NCI-H524 (cell line): ENCODE measurements at regions not wholly inside any gene's neighbourhood (a gene's known extent, or its start where the extent isn't known, plus 50 kb on each side); places are given as distances from the start of the nearest gene placed in this dataset.
"Not testable (repeated sequence)": the region's sequence is repeated elsewhere in the genome, so short reads cannot be mapped to it uniquely, and the experiment has no call there.

Experiments
- DNase-seq, 2 experiments: peaks; one replicate each; lab custom pipeline; 2025; lab: John Stamatoyannopoulos, UW

DNA sequence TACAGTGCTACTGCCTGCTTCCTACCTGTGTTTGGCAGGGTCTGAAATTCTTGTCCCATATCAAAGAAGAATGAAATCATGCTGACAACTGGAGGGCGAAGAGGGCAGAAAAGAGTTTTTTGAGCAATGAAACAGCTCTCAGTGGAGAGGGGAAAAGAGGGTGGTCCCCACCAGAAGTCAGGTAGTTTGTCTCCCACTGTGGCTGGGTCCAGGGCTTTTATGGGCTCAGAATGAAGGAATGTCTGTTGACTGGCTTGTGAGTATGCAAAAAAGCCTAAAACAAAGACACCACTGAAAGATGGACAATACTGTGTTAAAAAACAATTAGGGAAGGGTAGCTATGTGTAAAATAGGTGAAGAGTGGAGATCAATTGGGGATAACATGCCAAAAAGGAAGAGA, 115.0 kb downstream of the ADAM29 start:
- no peak for DNase-seq

GRCh38 chr4:175034007-175034406, 115.8 kb downstream of the ADAM29 start:
- DNase-seq: no peak

GRCh38 chr4:175034986-175035705, 117.0 kb downstream of the ADAM29 start:
- no peak for DNase-seq

GRCh38 chr4:175035905-175036304, 117.7 kb downstream of the ADAM29 start:
- DNase-seq: no peak

GRCh38 chr4:175048111-175048784, 130.1 kb downstream of the ADAM29 start:
- DNase-seq: no peak

DNA sequence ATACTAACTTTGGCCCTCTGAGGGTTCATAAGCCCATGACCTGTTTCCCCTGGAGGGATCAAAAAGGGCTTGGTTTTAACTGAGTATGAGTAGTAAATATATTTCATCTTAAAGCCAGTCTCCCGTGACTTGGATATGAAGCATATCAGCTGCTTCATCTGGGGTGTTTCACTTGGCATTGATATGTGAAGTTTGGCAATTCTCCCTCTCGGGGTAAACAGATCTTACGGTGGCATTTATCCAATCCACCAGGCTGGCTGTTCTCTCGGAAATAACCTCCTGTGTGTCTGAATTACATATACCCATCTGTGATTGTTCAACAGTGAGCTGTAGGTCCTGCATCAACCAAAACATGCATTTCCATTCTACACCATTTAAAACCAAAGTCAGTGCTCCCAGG, 130.7 kb downstream of the ADAM29 start:
- DNase-seq: no peak

GRCh38 chr4:175051974-175052373, 133.8 kb downstream of the ADAM29 start:
- no peak for DNase-seq

DNA sequence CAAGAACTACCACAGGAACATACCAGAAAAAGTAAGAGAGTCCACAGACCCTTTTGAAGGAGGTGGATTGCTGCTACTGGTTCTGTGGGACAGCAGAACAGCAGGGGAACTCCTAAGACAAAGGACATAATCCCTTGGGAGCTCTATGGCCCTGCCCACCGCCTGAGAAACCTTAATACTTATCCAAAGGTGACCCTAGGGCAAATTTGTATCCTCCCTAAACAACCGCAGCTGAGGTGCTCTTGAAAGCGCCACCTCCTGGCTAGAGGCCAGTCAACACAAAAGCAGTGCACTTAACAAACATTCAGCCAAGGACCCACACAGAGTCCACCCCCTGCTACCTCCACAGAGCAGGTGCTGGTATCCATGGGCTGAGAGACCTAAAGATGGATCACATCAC, 136.8 kb downstream of the ADAM29 start:
- no peak for DNase-seq

DNA sequence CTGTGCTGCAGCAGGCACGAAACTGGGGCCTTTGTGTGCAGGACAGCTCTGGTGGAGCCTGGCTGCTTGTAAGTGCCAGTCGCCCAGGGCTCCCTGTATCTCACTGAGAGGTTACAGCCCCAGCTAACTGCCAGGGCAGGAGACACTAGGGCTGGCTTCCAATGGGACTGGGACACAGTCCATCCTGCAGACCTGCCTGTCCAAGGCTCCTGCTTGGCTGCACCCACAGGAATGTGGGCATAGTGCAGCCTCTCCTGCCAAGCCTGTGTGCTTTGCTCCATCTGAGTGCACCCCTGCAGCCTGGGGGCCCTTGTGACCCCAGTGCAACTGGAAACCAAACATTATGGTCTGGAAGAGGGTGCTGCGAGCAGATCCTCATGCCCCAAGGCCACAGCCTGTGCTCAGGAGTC, 144.0 kb downstream of the ADAM29 start:
- no peak for DNase-seq

DNA sequence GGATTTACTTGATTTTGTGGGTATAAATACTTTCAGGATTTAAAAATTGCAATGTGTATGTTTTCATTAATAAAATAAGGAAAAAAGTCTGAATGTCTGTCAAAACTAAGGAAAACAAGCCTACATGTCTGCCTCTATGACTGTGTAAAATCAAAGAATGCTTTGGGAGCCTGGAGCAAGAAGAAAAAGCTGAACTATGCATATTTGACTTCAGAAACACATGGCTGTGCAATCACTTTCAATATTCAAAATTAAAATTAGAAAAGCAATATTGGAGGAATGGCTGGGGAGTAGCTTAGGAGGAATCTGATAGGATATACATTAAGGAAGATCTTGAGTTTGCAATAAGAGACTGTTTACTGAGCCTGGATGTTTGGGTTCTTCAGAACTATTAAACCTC, 147.1 kb downstream of the ADAM29 start:
- no peak for DNase-seq

GRCh38 chr4:175066923-175067627, 148.9 kb downstream of the ADAM29 start:
- DNase-seq: peak in 1 of 2 experiments; percentile 52

GRCh38 chr4:175068266-175068665, 150.1 kb downstream of the ADAM29 start:
- DNase-seq: no peak

GRCh38 chr4:175070444-175070843, 152.3 kb downstream of the ADAM29 start:
- no peak for DNase-seq

DNA sequence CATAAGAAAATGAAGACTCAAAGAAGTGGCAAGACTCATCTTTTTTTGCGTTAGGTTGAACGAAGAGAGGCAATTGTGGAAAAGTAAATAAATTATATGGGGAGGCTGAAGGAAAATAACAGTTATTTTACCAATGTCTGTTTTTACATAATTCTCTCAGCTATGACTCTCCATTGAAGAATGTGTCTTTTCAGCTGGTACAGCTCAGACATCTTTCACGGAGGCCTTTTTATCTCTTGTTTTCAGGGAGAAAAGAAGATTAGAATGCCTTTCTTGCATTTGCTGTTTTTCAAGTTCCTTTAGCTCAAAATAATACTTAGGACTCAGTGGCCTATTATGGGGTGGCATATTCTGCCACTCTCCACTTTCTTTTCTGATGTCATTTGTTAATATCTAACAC, 153.0 kb downstream of the ADAM29 start:
- no peak for DNase-seq

DNA sequence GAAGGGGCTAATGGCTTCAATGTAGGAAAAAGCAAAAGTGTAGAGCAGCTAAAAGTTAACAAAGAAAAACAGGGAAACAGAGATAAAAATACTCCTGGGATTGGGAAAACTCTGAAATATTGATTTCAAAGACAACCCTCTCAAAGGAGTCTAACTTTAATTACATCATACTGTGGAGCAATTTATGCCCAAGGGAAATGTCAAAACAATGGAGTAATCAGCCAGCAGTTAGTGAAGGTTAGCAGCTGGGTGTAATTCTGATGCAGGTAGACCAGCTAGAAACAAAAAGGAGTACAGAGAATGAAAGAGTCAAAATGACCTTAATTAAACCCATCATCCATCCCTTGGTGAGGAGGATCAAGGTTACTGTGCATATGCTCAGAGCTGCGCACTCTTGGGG, 169.0 kb downstream of the ADAM29 start:
- no peak for DNase-seq

- no peak for DNase-seq
Observed at GRCh38 chr4:175090116-175090515, 172.0 kb downstream of the ADAM29 start.

DNA sequence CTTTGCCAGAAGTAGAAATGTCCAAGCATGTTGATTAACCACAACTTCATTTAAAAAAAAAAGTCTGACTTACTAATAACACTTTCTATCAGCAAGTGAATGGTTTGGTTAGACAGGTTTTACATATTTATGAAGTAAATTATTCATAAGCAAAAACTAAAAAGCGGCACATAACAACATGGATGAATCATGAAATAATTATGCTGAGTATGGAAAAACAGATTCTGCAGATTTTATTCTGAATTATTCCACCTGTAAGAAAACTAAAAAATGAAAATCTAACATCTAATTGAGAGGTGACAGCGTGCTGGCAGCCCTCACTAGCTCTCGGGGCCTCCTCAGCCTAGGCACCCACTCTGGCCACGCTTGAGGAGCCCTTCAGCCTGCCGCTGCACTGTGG, 173.5 kb downstream of the ADAM29 start:
- no peak for DNase-seq

GRCh38 chr4:175092114-175092513, 174.0 kb downstream of the ADAM29 start:
- no peak for DNase-seq

DNA sequence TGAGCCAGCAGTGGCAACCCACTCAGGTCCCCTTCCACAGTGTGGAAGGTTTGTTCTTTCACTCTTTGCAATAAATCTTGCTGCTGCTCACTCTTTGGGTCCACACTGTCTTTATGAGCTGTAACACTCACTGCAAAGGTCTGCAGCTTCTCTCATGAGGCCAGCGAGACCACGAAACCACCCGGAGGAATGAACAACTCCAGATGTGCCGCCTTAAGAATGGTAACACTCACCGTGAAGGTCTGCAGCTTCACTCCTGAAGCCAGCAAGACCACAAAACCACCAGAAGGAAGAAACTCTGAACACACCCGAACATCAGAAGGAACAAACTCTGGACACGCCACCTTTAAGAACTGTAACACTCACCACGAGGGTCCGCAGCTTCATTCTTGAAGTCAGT, 174.9 kb downstream of the ADAM29 start:
- DNase-seq: not testable (repeated sequence)

- DNase-seq: no peak
Observed at GRCh38 chr4:175103403-175103802, 185.2 kb downstream of the ADAM29 start.

- no peak for DNase-seq
Observed at GRCh38 chr4:175106301-175106700, 188.1 kb downstream of the ADAM29 start.

- no peak for DNase-seq
Observed at GRCh38 chr4:175109933-175110332, 191.8 kb downstream of the ADAM29 start.

- no peak for DNase-seq
Observed at GRCh38 chr4:175125410-175126068, 207.4 kb downstream of the ADAM29 start.
